ENCODE measurements at regions not wholly inside any gene's neighbourhood (a gene's known extent, or its start where the extent isn't known, plus 50 kb on each side); places are given as distances from the start of the nearest gene placed in this dataset.
"Not testable (repeated sequence)": the region's sequence is repeated elsewhere in the genome, so short reads cannot be mapped to it uniquely, and the experiment has no call there.

DNA sequence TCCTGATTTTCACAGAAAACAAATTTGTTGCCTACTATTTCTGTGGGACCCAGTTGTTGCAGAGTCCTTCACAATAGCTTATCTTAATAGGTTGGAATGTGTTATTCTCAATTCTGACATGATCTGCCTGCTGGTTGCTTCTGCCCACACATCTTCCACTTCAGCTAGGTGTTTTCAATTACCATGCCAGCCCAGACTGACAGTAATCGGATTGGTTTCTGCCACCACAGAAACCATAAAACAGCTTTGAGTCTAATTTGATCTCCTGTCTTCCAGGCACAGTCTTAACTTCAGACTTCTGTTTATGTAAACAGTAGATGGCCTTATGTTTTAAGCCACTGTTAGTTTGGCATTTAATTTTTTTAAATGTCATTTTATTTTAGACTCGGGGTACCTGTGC lies 248.2 kb upstream of the RBMS1 start:
- no peaks in the 10 kb centered on the region for H3K9me3 ChIP-seq (ENCODE audit: control insufficient read depth in 2 of 2, insufficient read depth in 1 of 2, low read length in 1 of 2)
- H3K27me3 ChIP-seq (ENCODE audit: control insufficient read depth in 2 of 2, insufficient read depth in 1 of 2, low read length in 1 of 2): no peaks in the 10 kb centered on the region
- no peak overlapping the region for H3K27ac ChIP-seq (ENCODE audit: low read depth in 1 of 2, low read length in 1 of 2)
- peak in 1 of 9 donors; percentile 35 for DNase-seq (ENCODE audit: low read depth in 6 of 9, low spot score in 9 of 9)
- no peaks in the 10 kb centered on the region for H3K36me3 ChIP-seq (ENCODE audit: control insufficient read depth in 2 of 2, insufficient read depth in 2 of 2, low read length in 1 of 2)
- WGBS: 85% methylated on average over 2 of the region's 2 CpGs
- no peak overlapping the region for H3K4me3 ChIP-seq (ENCODE audit: low read length in 2 of 2)
- no peaks in the 10 kb centered on the region for H3K4me1 ChIP-seq (ENCODE audit: control insufficient read depth in 2 of 2, insufficient read depth in 2 of 2, low read length in 2 of 2)

DNA sequence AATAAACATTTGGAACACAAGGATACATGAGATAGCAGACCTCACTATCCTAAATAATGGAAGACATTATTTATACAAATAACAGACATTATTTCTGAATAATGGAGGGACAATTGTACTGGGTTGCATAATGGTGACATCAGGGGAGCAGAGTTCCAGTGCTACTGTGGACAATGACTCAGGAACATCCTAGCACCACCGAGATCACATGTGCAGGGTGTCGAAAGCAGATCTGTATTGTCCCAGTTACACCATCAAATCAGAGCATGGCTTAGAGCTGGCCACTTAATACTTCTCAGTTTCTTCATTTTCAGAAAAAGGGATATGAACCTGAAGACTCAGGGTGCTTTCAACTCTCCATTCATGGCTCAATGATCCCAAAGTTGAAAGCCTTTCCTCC lies 249.1 kb upstream of the RBMS1 start:
- 92% methylated on average over 2 of the region's 2 CpGs for WGBS
- DNase-seq (ENCODE audit: low read depth in 6 of 9, low spot score in 9 of 9): no peak
- Histone ChIP-seq H3K9me3 (ENCODE audit: control insufficient read depth in 2 of 2, insufficient read depth in 1 of 2, low read length in 1 of 2) (no peaks in the 10 kb centered on the region), H3K27ac (ENCODE audit: low read depth in 1 of 2, low read length in 1 of 2) (no peak overlapping the region), H3K4me1 (ENCODE audit: control insufficient read depth in 2 of 2, insufficient read depth in 2 of 2, low read length in 2 of 2) (no peaks in the 10 kb centered on the region), H3K36me3 (ENCODE audit: control insufficient read depth in 2 of 2, insufficient read depth in 2 of 2, low read length in 1 of 2) (no peaks in the 10 kb centered on the region), H3K4me3 (ENCODE audit: low read length in 2 of 2) (no peak overlapping the region), H3K27me3 (ENCODE audit: control insufficient read depth in 2 of 2, insufficient read depth in 1 of 2, low read length in 1 of 2) (no peaks in the 10 kb centered on the region)

DNA sequence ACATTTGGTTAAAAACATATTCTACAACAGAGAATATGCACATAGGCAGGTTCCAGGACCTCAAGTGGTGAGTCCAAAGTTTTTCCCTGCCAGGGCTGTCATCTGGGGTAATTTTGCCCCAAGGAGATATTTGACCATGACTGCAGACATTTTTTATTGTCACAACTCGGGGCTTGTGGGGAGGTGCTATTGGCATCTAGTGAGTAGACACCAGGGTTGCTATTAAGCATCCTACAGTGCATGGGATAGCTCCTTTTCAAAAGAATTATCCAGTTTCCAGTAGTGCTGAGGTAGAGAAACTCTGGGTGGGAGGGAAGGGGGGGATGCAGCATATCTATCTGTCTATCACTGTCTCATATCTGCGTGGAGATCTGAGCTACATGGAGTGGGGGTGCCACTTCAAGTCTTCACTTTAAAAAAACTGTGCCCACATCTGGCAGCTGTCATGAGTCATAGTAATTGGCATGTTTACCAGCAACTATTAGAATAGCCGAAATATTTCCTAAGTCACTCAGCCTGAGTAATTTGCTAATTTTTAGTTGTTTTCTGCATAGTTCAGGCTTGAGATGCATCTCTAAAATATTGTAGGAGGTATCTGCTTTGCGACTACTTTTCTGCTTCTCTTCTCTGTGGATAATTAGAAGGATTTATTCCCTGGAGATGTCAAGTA lies 254.0 kb upstream of the RBMS1 start:
- Histone ChIP-seq H3K27me3 (ENCODE audit: control insufficient read depth in 2 of 2, insufficient read depth in 1 of 2, low read length in 1 of 2) (no peaks in the 10 kb centered on the region), H3K4me1 (ENCODE audit: control insufficient read depth in 2 of 2, insufficient read depth in 2 of 2, low read length in 2 of 2) (no peaks in the 10 kb centered on the region), H3K27ac (ENCODE audit: low read depth in 1 of 2, low read length in 1 of 2) (no peak overlapping the region), H3K36me3 (ENCODE audit: control insufficient read depth in 2 of 2, insufficient read depth in 2 of 2, low read length in 1 of 2) (no peaks in the 10 kb centered on the region), H3K9me3 (ENCODE audit: control insufficient read depth in 2 of 2, insufficient read depth in 1 of 2, low read length in 1 of 2) (no peaks in the 10 kb centered on the region), H3K4me3 (ENCODE audit: low read length in 2 of 2) (no peak overlapping the region)
- WGBS: 88% methylated on average over 4 of the region's 4 CpGs
- DNase-seq (ENCODE audit: low read depth in 6 of 9, low spot score in 9 of 9): no peak

DNA sequence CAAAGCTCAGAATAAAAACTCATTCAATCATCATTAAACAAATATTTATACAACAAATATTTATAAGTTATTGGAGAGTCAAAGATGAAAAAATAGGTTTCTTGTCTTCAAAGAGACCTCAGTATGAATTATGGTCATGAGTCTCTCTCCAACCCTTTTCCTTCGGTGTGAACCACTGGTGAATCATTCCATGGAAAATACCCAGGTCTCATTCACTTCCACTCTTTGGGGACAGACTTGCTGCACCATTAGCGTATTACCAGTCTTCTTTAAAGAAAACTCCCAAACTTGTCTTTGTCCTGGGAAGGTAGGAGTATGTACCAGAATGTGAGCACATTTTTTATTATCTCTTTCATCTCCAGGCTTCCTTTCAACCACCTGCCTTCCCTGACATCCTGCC lies 257.4 kb upstream of the RBMS1 start:
- Histone ChIP-seq H3K36me3 (ENCODE audit: control insufficient read depth in 2 of 2, insufficient read depth in 2 of 2, low read length in 1 of 2) (no peaks in the 10 kb centered on the region), H3K4me3 (ENCODE audit: low read length in 2 of 2) (no peak overlapping the region), H3K4me1 (ENCODE audit: control insufficient read depth in 2 of 2, insufficient read depth in 2 of 2, low read length in 2 of 2) (no peaks in the 10 kb centered on the region), H3K27me3 (ENCODE audit: control insufficient read depth in 2 of 2, insufficient read depth in 1 of 2, low read length in 1 of 2) (no peaks in the 10 kb centered on the region), H3K27ac (ENCODE audit: low read depth in 1 of 2, low read length in 1 of 2) (no peak overlapping the region), H3K9me3 (ENCODE audit: control insufficient read depth in 2 of 2, insufficient read depth in 1 of 2, low read length in 1 of 2) (no peaks in the 10 kb centered on the region)
- no peak for DNase-seq (ENCODE audit: low read depth in 6 of 9, low spot score in 9 of 9)
- 95% methylated on average over 2 of the region's 2 CpGs for WGBS

DNA sequence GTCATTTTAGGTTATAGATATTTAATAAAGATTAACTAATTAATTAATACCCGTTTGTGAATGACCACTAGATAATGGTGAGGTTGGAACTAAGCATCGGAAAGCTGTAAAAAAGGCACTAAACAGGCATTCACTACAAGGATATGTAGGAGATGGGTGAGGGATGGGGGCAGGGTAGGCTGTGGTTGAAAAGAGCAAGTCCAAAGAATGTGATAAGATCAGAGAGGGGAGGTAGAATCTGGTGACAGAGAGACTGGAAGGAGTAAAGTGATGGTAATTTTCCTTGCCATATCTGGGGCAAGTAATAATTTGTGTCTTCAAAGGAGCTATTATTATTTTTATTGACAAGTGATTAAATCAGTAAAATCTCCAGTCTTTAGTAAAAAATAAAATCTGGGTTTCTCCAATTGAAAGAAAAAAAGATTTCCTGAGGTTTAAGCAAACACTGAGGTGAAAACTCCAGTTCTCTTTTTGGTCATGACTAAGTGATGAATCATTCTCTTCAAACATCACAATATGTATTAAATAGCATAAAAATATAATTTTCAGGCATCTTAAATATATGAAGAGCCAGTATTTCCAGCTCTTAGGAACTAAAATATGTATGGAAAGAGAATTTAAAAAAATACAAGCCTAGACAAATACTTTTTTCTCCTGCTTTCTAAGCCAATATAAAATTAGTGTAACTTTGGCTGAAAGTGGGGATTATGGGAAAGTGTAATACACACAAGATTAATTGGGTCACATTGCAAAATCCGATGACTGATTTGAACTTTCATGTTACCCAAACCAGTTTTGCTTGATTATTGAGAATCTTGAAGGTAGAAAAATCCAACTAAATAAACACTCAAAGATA lies 259.1 kb upstream of the RBMS1 start:
- WGBS: 82% methylated on average over 3 of the region's 3 CpGs
- Histone ChIP-seq H3K4me3 (ENCODE audit: low read length in 2 of 2) (no peak overlapping the region), H3K27ac (ENCODE audit: low read depth in 1 of 2, low read length in 1 of 2) (no peak overlapping the region), H3K27me3 (ENCODE audit: control insufficient read depth in 2 of 2, insufficient read depth in 1 of 2, low read length in 1 of 2) (no peaks in the 10 kb centered on the region), H3K36me3 (ENCODE audit: control insufficient read depth in 2 of 2, insufficient read depth in 2 of 2, low read length in 1 of 2) (no peaks in the 10 kb centered on the region), H3K4me1 (ENCODE audit: control insufficient read depth in 2 of 2, insufficient read depth in 2 of 2, low read length in 2 of 2) (no peaks in the 10 kb centered on the region), H3K9me3 (ENCODE audit: control insufficient read depth in 2 of 2, insufficient read depth in 1 of 2, low read length in 1 of 2) (no peaks in the 10 kb centered on the region)
- DNase-seq (ENCODE audit: low read depth in 6 of 9, low spot score in 9 of 9): no peak

DNA sequence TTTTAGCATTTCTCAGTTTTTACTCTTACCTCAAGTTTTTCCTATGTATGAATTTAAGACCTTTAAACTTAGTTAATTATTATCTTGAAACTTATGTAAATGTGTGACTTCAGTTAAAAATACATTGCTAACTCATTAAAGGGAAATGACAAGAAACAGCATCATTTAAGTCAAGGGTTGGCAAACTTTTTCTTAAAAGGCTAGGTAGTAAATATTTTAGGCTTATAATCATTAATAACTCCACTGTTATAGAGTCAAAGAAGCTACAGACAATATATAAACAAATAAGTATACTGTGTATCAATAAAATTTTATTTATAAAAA lies 259.7 kb upstream of the RBMS1 start:
- Histone ChIP-seq H3K27me3 (ENCODE audit: control insufficient read depth in 2 of 2, insufficient read depth in 1 of 2, low read length in 1 of 2) (no peaks in the 10 kb centered on the region), H3K36me3 (ENCODE audit: control insufficient read depth in 2 of 2, insufficient read depth in 2 of 2, low read length in 1 of 2) (no peaks in the 10 kb centered on the region), H3K4me3 (ENCODE audit: low read length in 2 of 2) (no peak overlapping the region), H3K4me1 (ENCODE audit: control insufficient read depth in 2 of 2, insufficient read depth in 2 of 2, low read length in 2 of 2) (no peaks in the 10 kb centered on the region), H3K9me3 (ENCODE audit: control insufficient read depth in 2 of 2, insufficient read depth in 1 of 2, low read length in 1 of 2) (no peaks in the 10 kb centered on the region), H3K27ac (ENCODE audit: low read depth in 1 of 2, low read length in 1 of 2) (no peak overlapping the region)
- no peak for DNase-seq (ENCODE audit: low read depth in 6 of 9, low spot score in 9 of 9)

DNA sequence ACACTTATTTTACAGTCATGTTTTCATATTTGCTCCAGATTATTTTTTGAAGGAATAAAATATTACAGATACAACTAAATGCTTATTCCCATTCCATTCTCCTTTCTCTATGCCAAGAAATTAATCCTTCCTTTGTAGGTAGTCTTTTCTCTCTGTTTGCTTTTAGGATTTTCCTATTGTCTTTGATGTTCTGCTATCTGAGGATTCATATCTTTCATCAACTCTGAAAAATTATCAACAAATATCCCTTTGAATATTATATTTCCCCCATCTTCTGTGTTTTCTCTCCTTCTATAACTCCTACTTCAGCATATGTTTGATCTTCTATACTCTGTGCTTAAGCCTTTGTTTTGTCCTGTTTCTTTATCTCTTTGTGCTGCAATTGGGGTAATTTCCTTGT lies 260.4 kb upstream of the RBMS1 start:
- Histone ChIP-seq H3K27ac (ENCODE audit: low read depth in 1 of 2, low read length in 1 of 2) (no peak overlapping the region), H3K4me3 (ENCODE audit: low read length in 2 of 2) (no peak overlapping the region), H3K4me1 (ENCODE audit: control insufficient read depth in 2 of 2, insufficient read depth in 2 of 2, low read length in 2 of 2) (no peaks in the 10 kb centered on the region), H3K36me3 (ENCODE audit: control insufficient read depth in 2 of 2, insufficient read depth in 2 of 2, low read length in 1 of 2) (no peaks in the 10 kb centered on the region), H3K27me3 (ENCODE audit: control insufficient read depth in 2 of 2, insufficient read depth in 1 of 2, low read length in 1 of 2) (no peaks in the 10 kb centered on the region), H3K9me3 (ENCODE audit: control insufficient read depth in 2 of 2, insufficient read depth in 1 of 2, low read length in 1 of 2) (no peaks in the 10 kb centered on the region)
- DNase-seq (ENCODE audit: low read depth in 6 of 9, low spot score in 9 of 9): no peak

DNA sequence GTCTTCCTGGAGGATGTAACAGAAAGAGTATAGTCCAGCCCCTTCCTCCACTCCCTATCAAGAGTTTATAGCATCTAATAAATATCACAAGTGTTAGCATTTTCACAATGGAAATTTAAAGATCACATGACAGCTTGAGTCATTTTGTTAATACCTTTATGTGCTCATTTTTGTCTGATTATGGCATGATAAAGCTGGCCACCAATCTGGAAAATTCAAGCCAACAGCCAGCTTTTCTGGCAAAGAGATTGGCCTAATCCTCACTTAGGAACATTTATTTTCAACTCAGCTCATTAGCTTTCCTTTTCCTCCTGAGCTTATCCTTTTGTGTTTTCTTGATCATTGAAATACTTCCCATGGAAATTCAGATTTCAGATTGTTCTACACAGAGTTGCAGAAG lies 262.9 kb upstream of the RBMS1 start:
- DNase-seq (ENCODE audit: low read depth in 6 of 9, low spot score in 9 of 9): no peak
- Histone ChIP-seq H3K9me3 (ENCODE audit: control insufficient read depth in 2 of 2, insufficient read depth in 1 of 2, low read length in 1 of 2) (no peaks in the 10 kb centered on the region), H3K36me3 (ENCODE audit: control insufficient read depth in 2 of 2, insufficient read depth in 2 of 2, low read length in 1 of 2) (no peaks in the 10 kb centered on the region), H3K4me3 (ENCODE audit: low read length in 2 of 2) (no peak overlapping the region), H3K4me1 (ENCODE audit: control insufficient read depth in 2 of 2, insufficient read depth in 2 of 2, low read length in 2 of 2) (no peaks in the 10 kb centered on the region), H3K27me3 (ENCODE audit: control insufficient read depth in 2 of 2, insufficient read depth in 1 of 2, low read length in 1 of 2) (no peaks in the 10 kb centered on the region), H3K27ac (ENCODE audit: low read depth in 1 of 2, low read length in 1 of 2) (no peak overlapping the region)

DNA sequence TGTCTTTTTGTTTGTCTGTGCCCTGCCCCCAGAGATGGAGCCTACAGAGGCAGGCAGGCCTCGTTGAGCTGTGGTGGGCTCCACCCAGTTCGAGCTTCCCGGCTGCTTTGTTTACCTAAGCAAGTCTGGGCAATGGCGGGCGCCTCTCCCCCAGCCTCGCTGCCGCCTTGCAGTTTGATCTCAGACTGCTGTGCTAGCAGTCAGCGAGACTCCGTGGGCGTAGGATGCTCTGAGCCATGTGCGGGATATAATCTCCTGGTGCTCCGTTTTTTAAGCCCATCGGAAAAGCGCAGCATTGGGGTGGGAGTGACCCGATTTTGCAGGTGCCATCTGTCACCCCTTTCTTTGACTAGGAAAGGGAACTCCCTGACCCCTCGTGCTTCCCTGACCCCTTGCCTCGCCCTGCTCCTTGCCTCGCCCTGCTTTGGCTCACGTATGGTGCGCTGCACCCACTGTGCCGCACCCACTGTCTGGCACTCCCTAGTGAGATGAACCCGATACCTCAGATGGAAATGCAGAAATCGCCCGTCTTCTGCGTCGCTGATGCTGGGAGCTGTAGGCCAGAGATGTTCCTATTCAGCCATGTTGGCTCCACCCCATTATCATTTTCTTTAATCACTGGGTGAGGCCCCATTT lies 269.0 kb upstream of the RBMS1 start:
- H3K27me3 ChIP-seq (ENCODE audit: control insufficient read depth in 2 of 2, insufficient read depth in 1 of 2, low read length in 1 of 2); H3K36me3 ChIP-seq (ENCODE audit: control insufficient read depth in 2 of 2, insufficient read depth in 2 of 2, low read length in 1 of 2); DNase-seq (ENCODE audit: low read depth in 6 of 9, low spot score in 9 of 9); H3K27ac ChIP-seq (ENCODE audit: low read depth in 1 of 2, low read length in 1 of 2); H3K4me3 ChIP-seq (ENCODE audit: low read length in 2 of 2); H3K4me1 ChIP-seq (ENCODE audit: control insufficient read depth in 2 of 2, insufficient read depth in 2 of 2, low read length in 2 of 2): not testable (repeated sequence)
- H3K9me3 ChIP-seq (ENCODE audit: control insufficient read depth in 2 of 2, insufficient read depth in 1 of 2, low read length in 1 of 2): peaks cover 0 to 11% of the 10 kb centered on the region in 2 donors
- 95% methylated on average over 26 of the region's 26 CpGs for WGBS

All from thymus (tissue), 11 donors.